T47D (cell line): ENCODE measurements at regions not wholly inside any gene's neighbourhood (a gene's known extent, or its start where the extent isn't known, plus 50 kb on each side); places are given as distances from the start of the nearest gene placed in this dataset.

Source experiments
- DNase-seq, 2 experiments: peaks; one replicate each; pipeline versions ENCODE4 v3.0.0 to v3.0.0-alpha.2; 2011 to 2012; ENCODE audit warnings: low read depth in 1 of 2, low spot score in 1 of 2
- JUND ChIP-seq: IDR thresholded peaks from 2 replicates; pipeline ENCODE4 v1.6.1; 2012; ENCODE audit warnings: low read depth
- in situ Hi-C: cut with HindIII; loops from 2 replicates; pipeline ENCODE4 v1.10.0; 2016; ENCODE audit warnings: low sequenced_read_pairs, low pct_unique_long_range_greater_than_20kb

DNA sequence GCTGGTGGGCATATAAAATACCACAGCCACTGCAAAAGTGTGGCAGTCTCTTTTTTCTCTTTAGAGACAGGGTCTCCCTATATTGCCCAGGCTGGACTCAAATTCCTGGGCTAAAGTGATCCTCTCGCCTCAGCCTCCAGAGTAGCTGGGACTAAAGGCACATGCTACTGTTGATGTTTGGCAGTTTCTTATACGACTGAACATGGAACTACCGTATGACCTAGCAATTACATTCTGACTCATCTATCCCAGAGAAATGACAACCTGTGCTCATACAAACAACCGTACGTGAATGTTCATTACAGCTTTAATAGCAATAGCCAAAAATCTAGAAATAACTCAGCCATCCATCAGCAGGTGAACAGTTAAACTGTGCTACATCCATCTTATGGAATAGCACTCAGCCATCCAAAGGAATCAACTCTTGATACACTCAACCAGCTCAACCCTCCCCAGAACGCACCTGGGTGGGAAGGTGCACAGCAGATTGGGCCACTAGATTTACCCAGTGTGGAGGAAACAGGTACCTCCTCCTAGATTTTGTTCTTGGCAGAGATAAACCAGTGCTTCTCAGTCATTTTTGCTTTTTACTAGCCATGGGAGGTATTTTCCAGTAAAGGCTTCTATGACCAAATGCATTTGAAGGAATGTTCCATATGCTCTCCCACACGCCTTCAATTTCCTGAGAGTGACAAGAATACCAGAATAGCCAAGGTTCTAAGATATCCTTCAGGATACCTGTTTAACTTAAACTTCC is 130.5 kb downstream of the MED15 start:
- DNase-seq, result no peak
- in situ Hi-C loops, result no loop called here
- no peak for TF ChIP-seq JUND

DNA sequence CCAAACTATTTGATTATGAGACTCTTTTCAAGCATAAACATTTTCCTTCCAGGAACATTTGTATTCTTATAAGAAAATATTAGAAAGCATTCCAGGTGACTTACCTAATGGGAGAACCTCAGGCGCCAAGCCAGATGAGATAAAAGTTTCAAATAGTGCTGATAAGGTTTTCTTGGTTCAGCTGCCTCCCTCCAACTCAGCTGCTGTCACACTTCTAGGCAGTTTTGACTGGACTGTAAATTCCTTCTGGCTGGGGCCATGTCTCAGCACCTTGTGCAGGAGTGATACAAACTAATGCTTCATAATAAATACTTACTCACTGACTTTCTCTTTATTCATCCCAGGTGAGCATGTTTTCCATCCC is 131.1 kb downstream of the MED15 start:
- no peak for TF ChIP-seq JUND
- no peak for DNase-seq
- in situ Hi-C loops, result no loop called here

DNA sequence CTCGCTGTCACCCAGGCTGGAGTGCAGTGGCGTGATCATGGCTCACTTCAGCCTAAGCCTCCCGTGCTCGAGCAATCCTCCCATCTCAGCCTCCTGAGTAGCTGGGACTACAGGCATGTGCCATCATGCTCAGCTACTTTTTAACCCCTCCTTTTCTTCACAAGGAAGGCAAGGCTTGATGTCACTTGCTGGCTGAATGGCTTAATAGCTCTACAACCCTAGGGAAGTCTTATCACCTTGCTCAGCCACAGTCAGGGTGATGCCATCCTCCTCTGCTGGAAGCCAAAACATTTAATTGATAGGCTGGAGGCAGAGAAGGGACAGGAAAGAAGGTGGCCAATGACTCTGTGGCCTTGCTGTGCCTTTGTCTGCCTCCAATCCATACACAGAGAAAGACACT is 131.9 kb downstream of the MED15 start:
- in situ Hi-C loops, result no loop called here
- no peak for TF ChIP-seq JUND
- no peak for DNase-seq

DNA sequence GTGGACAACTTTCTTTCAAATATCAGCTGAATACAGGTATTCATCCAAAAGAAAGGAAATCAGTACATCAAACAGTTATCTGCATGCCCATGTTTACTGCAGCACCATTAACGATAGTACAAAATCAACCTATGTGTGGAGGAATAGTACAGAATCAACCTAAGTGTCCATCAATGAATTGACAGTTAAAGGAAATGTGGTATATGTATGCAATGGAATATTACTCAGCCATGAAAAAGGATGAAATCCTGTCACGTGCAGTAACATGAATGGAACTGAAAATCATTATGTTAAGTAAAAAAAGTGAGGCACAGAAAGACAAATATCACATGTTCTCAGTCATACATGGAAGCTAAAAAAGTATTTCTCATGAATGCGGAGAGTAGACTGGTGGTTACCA is 132.3 kb downstream of the MED15 start:
- no peak for TF ChIP-seq JUND
- no peak for DNase-seq
- in situ Hi-C loops, result no loop called here

DNA sequence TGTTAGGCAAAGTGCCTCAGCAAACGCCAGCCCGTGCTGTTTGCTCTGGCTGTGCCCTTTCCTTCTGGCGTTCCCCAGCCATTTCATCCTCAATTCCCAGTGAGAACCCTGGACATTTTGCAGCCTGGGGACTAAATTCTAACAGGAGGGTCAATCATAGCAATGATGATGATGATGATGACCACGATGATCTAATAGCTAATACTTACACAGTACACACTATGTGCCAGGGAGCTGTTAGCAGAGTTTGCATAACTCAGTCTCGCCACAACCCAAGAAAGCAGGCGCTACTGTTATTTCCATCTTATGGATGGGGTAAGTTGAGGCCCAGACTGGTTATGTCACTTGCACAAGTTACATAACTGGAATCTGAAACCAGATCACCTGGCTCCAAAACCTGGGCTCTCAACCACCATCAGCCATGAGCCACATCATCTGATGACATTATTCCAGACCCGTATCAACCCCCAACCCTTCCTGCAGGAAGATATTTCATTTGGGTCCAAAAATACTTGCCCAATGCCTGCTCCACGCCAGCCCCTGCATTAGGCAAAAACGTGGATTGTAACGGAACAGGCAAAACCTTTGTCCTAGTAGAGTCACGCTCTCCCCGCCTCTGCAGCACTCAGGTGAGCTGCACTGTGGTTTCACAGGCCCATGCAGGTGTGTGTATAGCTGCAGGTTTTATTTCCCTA is 132.6 kb upstream of the SERPIND1 start:
- TF ChIP-seq JUND, result no peak
- no peak for DNase-seq
- in situ Hi-C loops, result no loop called here

DNA sequence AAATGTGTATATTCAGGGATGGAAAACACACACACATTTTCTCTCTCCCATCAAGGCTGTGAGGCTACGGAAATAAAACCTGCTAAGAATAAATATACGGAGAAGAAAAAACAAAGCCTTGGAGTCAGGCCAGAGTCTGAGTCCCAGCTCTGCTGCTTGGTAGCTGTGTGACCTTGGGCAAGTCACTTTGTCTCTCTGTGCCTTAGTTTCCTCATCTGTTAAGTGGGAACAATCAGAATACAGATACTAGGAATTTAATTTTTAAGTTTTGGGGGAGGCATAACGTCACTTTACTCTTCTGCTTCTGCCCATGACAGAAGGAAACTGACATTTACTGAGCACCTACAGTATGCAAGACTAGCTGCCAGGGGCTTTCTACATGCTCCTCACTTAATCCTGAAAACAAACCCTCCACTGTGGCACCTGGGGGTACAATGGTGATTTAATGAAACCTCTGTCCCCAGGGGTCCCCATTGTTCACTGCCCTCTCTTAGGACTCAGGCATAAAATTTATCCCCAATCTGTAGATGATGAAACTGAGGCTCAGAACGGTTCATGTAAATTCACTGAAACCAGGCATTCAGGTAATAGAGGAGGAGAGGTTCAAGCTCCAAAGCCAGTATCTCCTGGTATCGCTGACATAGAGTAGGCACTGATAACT is 131.9 kb upstream of the SERPIND1 start:
- in situ Hi-C loops, result no loop called here
- no peak for TF ChIP-seq JUND
- DNase-seq, result no peak

DNA sequence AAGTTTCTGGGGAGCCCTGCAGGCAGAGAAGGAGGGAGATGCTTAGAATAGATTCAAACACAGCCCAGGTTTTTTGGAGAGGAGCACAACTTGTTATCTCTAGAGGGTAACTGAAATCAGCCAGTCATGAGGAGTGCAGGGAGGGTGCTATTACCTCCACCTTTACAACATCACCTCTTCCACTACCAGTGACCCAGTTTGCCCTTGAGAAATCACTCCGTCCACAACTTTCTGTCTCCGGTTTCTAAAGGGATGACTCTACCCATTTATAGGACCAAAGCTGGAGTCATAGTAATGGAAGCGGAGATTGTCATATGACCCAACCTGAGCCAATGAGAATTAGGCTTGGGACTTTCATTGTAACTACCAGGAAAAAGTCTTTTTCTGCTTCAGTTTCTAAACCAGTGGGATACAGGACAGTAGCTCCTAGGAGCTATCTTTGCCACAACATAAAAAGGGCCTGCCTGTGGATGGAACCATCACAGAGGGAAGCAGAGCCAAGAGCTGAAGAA is 131.2 kb upstream of the SERPIND1 start:
- in situ Hi-C loops, result no loop called here
- no peak for DNase-seq

DNA sequence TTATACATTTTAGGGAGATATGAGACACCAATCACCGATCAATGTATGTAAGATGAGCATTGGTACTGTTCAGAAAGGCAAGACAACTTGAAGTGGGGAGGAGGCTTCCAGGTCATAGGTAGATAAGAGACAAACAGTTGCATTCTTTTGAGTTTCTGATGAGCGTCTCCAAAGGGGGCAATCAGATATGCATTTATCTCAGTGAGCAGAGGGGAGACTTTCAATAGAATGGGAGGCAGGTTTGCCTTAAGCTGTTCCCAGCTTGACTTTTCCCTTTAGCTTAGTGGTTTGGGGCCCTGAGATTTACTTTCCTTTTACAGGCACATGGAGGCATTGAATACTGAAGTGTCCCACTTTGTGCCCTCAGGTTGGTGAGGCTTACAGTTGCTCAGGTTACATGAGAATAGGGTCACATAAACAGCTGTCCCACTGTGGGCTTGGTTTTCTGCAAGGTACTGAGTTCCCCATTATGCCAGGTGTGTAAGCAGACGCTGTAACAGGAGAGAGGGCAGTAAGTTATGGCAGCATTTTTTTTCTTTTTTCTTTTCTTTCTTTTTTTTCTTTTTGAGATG is 129.8 kb upstream of the SERPIND1 start:
- no peak for DNase-seq
- TF ChIP-seq JUND, result no peak
- in situ Hi-C loops, result no loop called here

More for the DNA sequence above, 131.2 kb upstream of the SERPIND1 start:
- TF ChIP-seq JUND, result no peak

DNA sequence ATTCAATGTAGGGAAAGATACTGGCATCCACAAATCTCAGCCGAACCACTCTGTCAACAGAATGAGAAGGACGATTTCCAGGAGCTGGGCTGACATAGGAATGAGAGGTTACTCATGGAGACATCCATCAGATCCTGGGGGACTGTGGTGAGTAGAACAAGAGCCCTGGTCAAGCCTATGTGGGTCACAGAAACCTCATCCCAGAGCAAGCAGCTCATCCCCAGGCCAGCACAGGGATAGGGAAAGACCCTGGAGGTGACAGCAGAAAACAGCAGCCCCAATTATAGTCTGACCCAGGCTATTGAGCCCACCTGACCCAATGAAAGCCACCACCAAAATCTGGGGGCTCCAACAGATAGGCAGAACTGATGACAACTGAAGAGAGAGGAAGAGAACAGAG is 128.0 kb upstream of the SERPIND1 start:
- no peak for TF ChIP-seq JUND
- in situ Hi-C loops, result no loop called here
- no peak for DNase-seq

DNA sequence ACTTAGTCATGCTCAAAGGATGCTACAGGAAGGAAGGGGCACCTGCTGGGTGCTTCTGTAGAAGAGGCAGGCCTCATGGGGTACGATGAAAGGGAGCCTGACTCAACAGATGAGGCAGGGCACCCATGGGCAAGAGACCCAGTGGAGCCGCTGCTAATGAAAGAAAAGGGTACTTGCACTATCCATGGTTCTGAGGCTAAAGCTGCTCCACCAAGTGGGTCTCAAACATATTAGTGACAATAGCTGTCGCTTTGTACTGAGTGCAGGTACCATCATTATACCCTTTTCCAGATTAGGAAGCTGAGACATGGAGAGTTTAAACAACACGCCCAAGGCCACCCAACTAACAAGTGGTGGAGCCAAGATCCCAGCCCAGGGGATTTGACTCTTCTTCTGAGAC is 127.5 kb upstream of the SERPIND1 start:
- TF ChIP-seq JUND, result no peak
- no peak for DNase-seq
- in situ Hi-C loops, result no loop called here

DNA sequence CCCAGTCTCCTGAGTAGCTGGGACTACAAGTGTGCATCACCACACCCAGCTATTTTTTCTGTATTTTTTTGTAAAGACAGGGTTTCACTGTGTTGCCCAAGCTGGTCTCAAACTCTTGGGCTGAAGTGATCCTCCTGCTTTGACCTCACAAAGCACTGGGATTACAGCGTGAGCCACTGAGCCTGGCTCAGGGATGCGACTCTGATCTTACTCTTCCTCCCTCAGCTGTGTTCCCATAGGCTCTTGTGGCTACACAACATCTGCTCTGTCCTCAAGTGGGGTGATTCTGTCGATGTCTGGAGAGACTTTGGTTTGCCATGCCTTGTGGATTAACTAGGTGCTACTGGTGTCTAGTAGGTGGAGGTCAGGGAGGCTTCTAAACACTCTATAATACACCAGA is 127.0 kb upstream of the SERPIND1 start:
- no peak for DNase-seq
- in situ Hi-C loops, result no loop called here
- no peak for TF ChIP-seq JUND

DNA sequence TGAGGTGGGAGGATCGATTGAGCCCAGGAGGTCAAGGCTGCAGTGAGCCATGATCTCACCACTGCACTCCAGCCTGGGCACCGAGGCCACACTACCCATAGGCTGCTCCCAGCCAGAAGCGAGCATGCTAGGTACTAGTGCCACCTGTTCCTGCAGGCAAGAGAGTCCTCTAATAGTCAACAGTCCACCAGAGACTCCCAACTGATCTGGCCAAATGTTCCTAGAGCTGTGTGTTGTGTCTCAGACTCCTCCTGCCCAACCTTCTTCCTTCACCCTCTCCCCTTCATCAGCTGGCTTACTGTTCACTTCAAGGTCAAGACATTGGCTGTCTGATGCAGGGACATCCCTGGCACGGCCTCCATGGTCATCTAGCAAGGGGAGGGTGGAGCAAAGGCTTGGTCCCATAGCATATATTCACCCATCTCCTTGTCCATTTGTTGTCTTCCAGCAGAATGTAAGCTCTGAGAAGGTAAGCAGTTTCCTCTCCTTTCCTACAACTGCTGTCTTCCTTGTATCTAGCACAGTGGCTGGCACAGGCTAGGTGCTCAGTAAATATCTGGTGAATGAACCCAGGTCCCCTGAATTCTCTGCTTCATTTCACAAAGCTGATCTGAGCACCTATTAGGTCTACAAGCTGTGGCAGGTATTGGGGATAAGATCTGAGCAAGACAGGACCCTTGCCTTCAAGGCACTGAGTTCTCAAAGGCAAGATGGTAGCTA is 126.2 kb upstream of the SERPIND1 start:
- TF ChIP-seq JUND, result no peak
- in situ Hi-C loops, result no loop called here
- DNase-seq, result no peak
